ENCODE measurements at regions not wholly inside any gene's neighbourhood (a gene's known extent, or its start where the extent isn't known, plus 50 kb on each side); places are given as distances from the start of the nearest gene placed in this dataset.

- Histone ChIP-seq H3K36me3 (ENCODE audit: insufficient read depth, low read length) (no peaks in the 10 kb centered on the region), H3K9ac (ENCODE audit: low read length) (no peak overlapping the region), H3K4me3 (ENCODE audit: low read depth, low read length, poor library complexity, severe bottlenecking) (no peak overlapping the region), H3K4me2 (ENCODE audit: low read length) (no peak overlapping the region), H3K9me2 (ENCODE audit: low read depth, low read length) (no peaks in the 10 kb centered on the region), H3K27ac (ENCODE audit: low read depth, low read length, poor library complexity, severe bottlenecking) (no peak overlapping the region), H4K20me1 (ENCODE audit: insufficient read depth, low read length) (no peaks in the 10 kb centered on the region), H3F3A (ENCODE audit: insufficient read depth, low read length) (no peaks in the 10 kb centered on the region), H3K79me2 (ENCODE audit: insufficient read depth, low read length) (no peaks in the 10 kb centered on the region), H3K9me3 (ENCODE audit: low read length) (no peaks in the 10 kb centered on the region), H3K4me1 (ENCODE audit: insufficient read depth, low read length, severe bottlenecking) (no peaks in the 10 kb centered on the region), H2AFZ (ENCODE audit: low read length) (no peak overlapping the region), H3K27me3 (ENCODE audit: insufficient read depth, low read length) (no peaks in the 10 kb centered on the region)
- no peak for TF ChIP-seq CTCF (IDR thresholded peaks at IDR 0.05; ENCODE audit: low read length)
Observed at GRCh38 chr3:10759495-10759894, 56.5 kb upstream of the SLC6A11 start.

GRCh38 chr3:10760199-10760598 is 55.8 kb upstream of the SLC6A11 start:
- H3K79me2 ChIP-seq (ENCODE audit: insufficient read depth, low read length) = no peaks in the 10 kb centered on the region
- no peak overlapping the region for H2AFZ ChIP-seq (ENCODE audit: low read length)
- no peaks in the 10 kb centered on the region for H3K9me2 ChIP-seq (ENCODE audit: low read depth, low read length)
- no peaks in the 10 kb centered on the region for H3K27me3 ChIP-seq (ENCODE audit: insufficient read depth, low read length)
- H3F3A ChIP-seq (ENCODE audit: insufficient read depth, low read length) = no peaks in the 10 kb centered on the region
- TF ChIP-seq EZH2 (IDR thresholded peaks at IDR 0.05; ENCODE audit: borderline replicate concordance, low read length) (no peak), CTCF (IDR thresholded peaks at IDR 0.05; ENCODE audit: low read length) (no peak)
- H3K9me3 ChIP-seq (ENCODE audit: low read length) = no peaks in the 10 kb centered on the region
- no peak overlapping the region for H3K4me3 ChIP-seq (ENCODE audit: low read depth, low read length, poor library complexity, severe bottlenecking)
- no peaks in the 10 kb centered on the region for H3K4me1 ChIP-seq (ENCODE audit: insufficient read depth, low read length, severe bottlenecking)
- no peaks in the 10 kb centered on the region for H4K20me1 ChIP-seq (ENCODE audit: insufficient read depth, low read length)
- H3K4me2 ChIP-seq (ENCODE audit: low read length) = no peak overlapping the region
- no peaks in the 10 kb centered on the region for H3K36me3 ChIP-seq (ENCODE audit: insufficient read depth, low read length)
- H3K27ac ChIP-seq (ENCODE audit: low read depth, low read length, poor library complexity, severe bottlenecking) = no peak overlapping the region
- no peak overlapping the region for H3K9ac ChIP-seq (ENCODE audit: low read length)

GRCh38 chr3:10761583-10761982 is 54.4 kb upstream of the SLC6A11 start:
- H3K27ac ChIP-seq (ENCODE audit: low read depth, low read length, poor library complexity, severe bottlenecking) = no peak overlapping the region
- H3K4me2 ChIP-seq (ENCODE audit: low read length) = no peak overlapping the region
- H3K27me3 ChIP-seq (ENCODE audit: insufficient read depth, low read length) = no peaks in the 10 kb centered on the region
- H3K4me1 ChIP-seq (ENCODE audit: insufficient read depth, low read length, severe bottlenecking) = no peaks in the 10 kb centered on the region
- TF ChIP-seq EZH2 (IDR thresholded peaks at IDR 0.05; ENCODE audit: borderline replicate concordance, low read length) (no peak), CTCF (IDR thresholded peaks at IDR 0.05; ENCODE audit: low read length) (no peak)
- H3K9me2 ChIP-seq (ENCODE audit: low read depth, low read length) = no peaks in the 10 kb centered on the region
- no peaks in the 10 kb centered on the region for H3K36me3 ChIP-seq (ENCODE audit: insufficient read depth, low read length)
- no peaks in the 10 kb centered on the region for H3F3A ChIP-seq (ENCODE audit: insufficient read depth, low read length)
- H3K79me2 ChIP-seq (ENCODE audit: insufficient read depth, low read length) = no peaks in the 10 kb centered on the region
- no peak overlapping the region for H3K4me3 ChIP-seq (ENCODE audit: low read depth, low read length, poor library complexity, severe bottlenecking)
- no peak overlapping the region for H3K9ac ChIP-seq (ENCODE audit: low read length)
- no peaks in the 10 kb centered on the region for H4K20me1 ChIP-seq (ENCODE audit: insufficient read depth, low read length)
- H3K9me3 ChIP-seq (ENCODE audit: low read length) = no peaks in the 10 kb centered on the region
- no peak overlapping the region for H2AFZ ChIP-seq (ENCODE audit: low read length)

Data from OCI-LY1 (cell line).